Spinal cord (tissue), 9 donors: ENCODE measurements at regions not wholly inside any gene's neighbourhood (a gene's known extent, or its start where the extent isn't known, plus 50 kb on each side); places are given as distances from the start of the nearest gene placed in this dataset.

Experiments used
- DNase-seq, 6 donors: peaks; one replicate each; pipeline versions ENCODE4 v3.0.0 to v3.0.0-alpha.2; 2013 to 2015; ENCODE audit warnings: low spot score in 6 of 6, low read depth in 4 of 6
- H3K27ac ChIP-seq: one replicate; pipeline ENCODE4 v1.5.1; 2013; ENCODE audit warnings: low read depth, low read length, control low read depth
- H3K27me3 ChIP-seq: one replicate; pipeline ENCODE4 v1.6.1; 2013; ENCODE audit warnings: low read length; ENCODE audit not compliant: control insufficient read depth, insufficient read depth
- H3K36me3 ChIP-seq: one replicate; pipeline ENCODE4 v1.6.1; 2013; ENCODE audit warnings: low read length; ENCODE audit not compliant: control insufficient read depth, insufficient read depth
- H3K4me1 ChIP-seq: one replicate; pipeline ENCODE4 v1.6.1; 2013; ENCODE audit warnings: low read length; ENCODE audit not compliant: control insufficient read depth, insufficient read depth
- H3K4me3 ChIP-seq: one replicate; pipeline ENCODE4 v1.5.1; 2013; ENCODE audit warnings: low read depth, low read length, control low read depth
- H3K9me3 ChIP-seq: one replicate; pipeline ENCODE4 v1.6.1; 2013; ENCODE audit warnings: low read length; ENCODE audit not compliant: control insufficient read depth, insufficient read depth
- WGBS: methylation state at CpG from one replicate; pipeline ENCODE4 v1.1.5; 2013; ENCODE audit warnings: missing lambda C conversion rate; ENCODE audit not compliant: insufficient coverage; 5-methylcytosine and 5-hydroxymethylcytosine counted together
- donor health status: healthy.

DNA sequence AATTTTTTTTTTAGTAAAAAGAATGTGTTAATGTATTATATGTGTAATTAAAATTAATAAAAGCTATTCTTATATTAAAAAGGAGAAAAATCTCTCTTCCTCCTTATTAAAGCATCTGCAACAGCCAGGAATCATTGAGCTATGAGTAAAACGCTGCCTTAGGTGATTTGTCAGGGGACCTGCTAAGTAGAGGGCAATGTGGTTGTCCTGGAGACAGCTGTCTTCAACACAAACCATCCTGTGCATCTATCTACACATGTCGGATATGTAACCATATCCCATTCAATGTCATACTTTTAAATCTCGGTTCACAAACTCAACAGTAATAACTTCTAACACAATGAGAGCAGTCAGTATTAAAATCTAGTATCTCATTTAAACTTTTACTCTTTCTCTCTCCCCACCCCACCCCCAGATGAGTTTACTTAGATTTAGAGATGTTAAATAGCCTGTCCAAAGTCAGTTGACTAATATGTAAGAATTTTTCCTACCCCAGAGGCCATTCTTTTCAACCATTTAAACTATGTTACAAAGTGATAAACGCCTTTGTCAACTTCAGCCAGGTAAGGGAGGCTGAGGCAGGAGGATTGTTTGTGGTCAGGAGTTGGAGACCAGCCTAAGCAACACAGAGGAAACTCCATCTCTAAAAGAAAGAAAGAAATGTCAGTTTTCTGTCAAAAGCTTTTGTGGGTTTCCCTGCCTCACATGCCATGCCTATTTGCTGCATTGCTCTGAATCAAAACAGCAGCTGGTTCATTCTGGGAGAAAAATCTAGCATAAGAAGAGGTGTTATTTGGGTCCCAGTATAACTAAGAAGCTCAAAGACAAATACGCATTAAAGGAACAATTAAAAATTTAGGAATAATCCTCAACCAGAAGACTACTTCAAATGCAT, 413.7 kb upstream of the CCDC196 start:
- Histone ChIP-seq H3K4me1 (peaks cover 14% of the 10 kb centered on the region), H3K27ac (no peak overlapping the region), H3K36me3 (no peaks in the 10 kb centered on the region), H3K4me3 (no peak overlapping the region), H3K27me3 (no peaks in the 10 kb centered on the region), H3K9me3 (no peaks in the 10 kb centered on the region)
- DNase-seq: no peak
- 60% methylated on average over 1 of the region's 5 CpGs for WGBS

DNA sequence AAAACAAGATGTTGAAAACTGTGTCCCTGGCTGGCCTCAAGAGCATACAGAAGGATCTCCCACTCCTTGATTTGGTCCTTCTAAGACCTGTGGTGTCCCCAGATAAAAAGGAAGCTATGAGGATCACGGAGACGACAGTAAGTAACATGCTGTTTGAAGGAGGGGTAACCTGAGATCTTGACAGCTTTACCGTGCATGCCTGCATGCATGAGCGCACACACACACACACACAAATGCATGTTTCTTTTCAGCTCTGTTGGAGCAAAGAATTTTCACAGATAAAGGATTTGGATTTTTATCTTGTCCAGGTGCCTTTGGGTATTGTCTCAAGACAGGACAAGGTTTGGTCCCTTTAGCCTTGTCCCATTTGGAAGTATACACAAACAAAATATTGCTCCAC, 411.6 kb upstream of the CCDC196 start:
- no peaks in the 10 kb centered on the region for H3K9me3 ChIP-seq
- peaks cover 10% of the 10 kb centered on the region for H3K4me1 ChIP-seq
- no peaks in the 10 kb centered on the region for H3K27me3 ChIP-seq
- no peak overlapping the region for H3K4me3 ChIP-seq
- no peaks in the 10 kb centered on the region for H3K36me3 ChIP-seq
- DNase-seq: peak in 1 of 6 donors; percentile 12
- H3K27ac ChIP-seq: no peak overlapping the region
- no CpG with 5 or more reads among the region's 4 CpGs for WGBS

DNA sequence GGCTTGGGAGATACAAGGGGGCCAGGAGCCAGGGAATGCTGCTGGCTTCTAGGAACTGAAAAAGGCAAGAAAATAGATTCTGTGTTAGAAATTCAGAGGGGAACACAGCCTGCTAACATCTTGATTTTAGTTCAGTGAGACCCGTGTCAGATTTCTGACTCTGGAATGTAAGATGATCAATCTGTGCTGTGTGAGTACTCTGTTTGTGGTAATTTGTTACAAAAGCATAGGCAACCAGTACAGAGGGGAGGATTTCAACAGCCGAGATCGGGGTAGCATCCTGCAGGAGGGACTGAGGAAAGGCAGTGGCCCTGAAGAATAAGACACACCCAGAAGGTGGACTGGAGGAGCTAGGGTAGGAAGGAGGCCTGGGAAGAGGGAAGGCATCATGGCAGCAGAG, 410.0 kb upstream of the CCDC196 start:
- Histone ChIP-seq H3K9me3 (no peaks in the 10 kb centered on the region), H3K27me3 (no peaks in the 10 kb centered on the region), H3K4me3 (no peak overlapping the region), H3K36me3 (no peaks in the 10 kb centered on the region), H3K4me1 (peaks cover 3% of the 10 kb centered on the region), H3K27ac (no peak overlapping the region)
- 44% methylated on average over 3 of the region's 3 CpGs for WGBS
- DNase-seq: no peak

DNA sequence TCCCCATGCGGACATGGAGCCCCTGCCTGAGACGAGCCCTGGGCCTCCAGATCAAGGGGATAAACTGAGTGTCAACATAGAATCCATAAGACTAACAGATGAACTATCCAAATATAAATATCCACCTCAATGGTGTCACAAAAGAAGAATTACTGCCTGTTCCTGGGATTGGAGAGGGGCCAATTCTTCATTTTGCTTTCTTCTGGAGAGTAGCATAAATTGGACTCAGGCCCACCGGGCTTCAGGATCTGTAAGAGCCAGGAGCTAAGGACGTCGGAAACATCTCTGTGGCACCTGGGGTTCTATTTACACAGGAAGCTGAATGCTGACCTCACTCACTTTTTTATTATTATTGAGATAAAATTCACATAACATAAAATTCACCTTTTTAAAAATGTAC, 408.2 kb upstream of the CCDC196 start:
- DNase-seq: peak in 2 of 6 donors; percentile 31 to 40
- WGBS: no CpG with 5 or more reads among the region's 5 CpGs
- H3K4me1 ChIP-seq: peaks cover 7% of the 10 kb centered on the region
- no peaks in the 10 kb centered on the region for H3K36me3 ChIP-seq
- H3K27ac ChIP-seq: no peak overlapping the region
- no peak overlapping the region for H3K4me3 ChIP-seq
- H3K9me3 ChIP-seq: no peaks in the 10 kb centered on the region
- H3K27me3 ChIP-seq: no peaks in the 10 kb centered on the region

DNA sequence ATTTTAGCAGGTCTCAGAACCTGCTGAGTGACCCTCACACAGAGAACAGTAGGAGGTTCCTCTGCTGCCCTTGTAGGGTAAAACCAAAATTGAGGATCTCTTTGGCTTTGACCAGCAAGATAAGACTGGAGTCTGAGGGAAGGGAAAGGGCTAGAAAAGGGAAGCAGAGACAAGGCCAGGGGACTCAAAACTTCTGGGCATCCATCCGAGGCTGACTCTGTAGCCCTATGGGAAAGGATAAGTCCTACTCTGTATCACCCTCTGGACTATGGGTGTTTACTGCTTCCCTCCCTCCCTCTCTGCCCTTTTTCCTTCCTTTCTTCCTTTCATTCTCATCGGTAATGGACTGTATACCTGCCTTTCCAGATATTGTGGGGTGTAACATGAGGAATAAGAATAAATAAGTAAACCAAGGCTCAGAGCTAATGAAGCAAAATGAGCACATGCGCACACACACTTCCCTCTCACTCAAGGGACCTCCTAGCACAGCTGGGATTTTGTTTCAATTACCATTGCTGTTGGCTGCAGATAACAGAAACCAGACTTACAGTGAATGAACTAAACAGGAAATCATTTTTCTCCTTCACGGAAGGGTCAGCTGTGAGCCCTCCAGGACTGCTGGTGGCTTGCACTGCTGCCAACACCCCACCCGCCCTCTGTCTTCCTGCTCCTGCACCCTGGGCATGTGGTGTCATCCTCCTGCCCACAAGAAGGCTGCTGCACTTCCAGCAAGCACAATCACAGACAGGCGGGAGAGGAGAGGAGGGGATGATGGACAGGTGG, 404.4 kb upstream of the CCDC196 start:
- Histone ChIP-seq H3K36me3 (no peaks in the 10 kb centered on the region), H3K27me3 (no peaks in the 10 kb centered on the region), H3K4me3 (no peak overlapping the region), H3K27ac (no peak overlapping the region), H3K9me3 (no peaks in the 10 kb centered on the region), H3K4me1 (peaks cover 4% of the 10 kb centered on the region)
- WGBS: 52% methylated on average over 4 of the region's 6 CpGs
- peak in 1 of 6 donors; percentile 71 for DNase-seq

DNA sequence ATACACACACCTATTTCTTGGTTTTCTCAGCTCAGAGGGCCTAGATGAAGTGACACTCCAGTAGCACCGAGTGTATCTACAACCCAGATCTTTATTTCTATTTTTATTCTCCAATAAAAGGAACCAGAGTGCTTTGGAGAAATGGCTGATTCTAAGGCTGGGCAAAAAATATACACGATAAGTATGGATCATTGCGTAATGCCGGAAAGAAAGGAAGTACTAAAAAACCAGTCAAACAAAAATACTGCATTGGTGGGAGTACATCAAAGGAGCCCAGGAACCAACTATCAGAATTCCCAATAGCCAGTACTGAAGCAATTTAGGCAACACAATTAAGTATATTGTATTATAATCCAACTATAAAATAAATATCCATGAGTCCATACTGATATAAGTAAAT, 400.9 kb upstream of the CCDC196 start:
- Histone ChIP-seq H3K27me3 (no peaks in the 10 kb centered on the region), H3K4me1 (peaks cover 4% of the 10 kb centered on the region), H3K36me3 (no peaks in the 10 kb centered on the region), H3K27ac (no peak overlapping the region), H3K9me3 (no peaks in the 10 kb centered on the region), H3K4me3 (no peak overlapping the region)
- DNase-seq: no peak
- no CpG with 5 or more reads among the region's 4 CpGs for WGBS

DNA sequence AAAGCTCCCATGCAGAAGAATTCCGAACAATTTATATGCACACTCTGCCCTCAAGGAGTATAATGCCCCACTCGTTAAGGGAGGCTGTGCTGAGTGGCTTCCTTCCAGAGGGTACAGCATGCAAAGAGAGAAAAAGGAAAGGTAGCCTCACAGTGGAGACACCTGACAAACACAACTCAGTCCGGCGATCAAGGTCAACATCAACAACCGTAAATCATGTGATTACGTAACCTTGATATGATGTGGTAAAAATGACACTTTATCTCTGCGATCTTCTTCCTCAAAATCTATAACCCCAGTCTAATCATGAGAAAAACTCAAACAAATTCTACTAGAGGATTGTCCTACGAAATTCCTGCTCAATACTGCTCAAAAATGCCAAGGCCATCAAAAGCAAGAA, 400.5 kb upstream of the CCDC196 start:
- Histone ChIP-seq H3K27me3 (no peaks in the 10 kb centered on the region), H3K4me1 (peaks cover 4% of the 10 kb centered on the region), H3K4me3 (no peak overlapping the region), H3K9me3 (no peaks in the 10 kb centered on the region), H3K36me3 (no peaks in the 10 kb centered on the region), H3K27ac (no peak overlapping the region)
- WGBS: 83% methylated on average over 1 of the region's 8 CpGs
- no peak for DNase-seq

DNA sequence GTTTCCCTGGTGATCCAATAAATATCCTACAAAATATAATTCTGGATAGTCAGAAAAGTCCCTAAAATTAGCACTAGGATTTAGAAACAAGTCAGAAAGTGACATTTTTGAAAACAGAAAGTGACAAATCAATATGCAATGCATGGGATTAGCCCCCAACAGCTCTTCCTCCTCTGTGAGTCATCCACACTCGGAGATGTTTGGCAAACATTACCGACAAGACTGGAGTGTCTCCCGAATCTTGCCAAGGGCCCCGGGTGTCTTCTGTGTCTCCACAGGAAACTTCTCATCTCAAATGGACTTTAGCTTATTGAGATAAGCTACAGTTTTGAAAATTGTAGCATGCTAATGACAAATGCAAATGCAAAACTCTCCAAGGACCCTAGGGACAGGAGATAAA, 398.9 kb upstream of the CCDC196 start:
- H3K27ac ChIP-seq: no peak overlapping the region
- no peak for DNase-seq
- H3K9me3 ChIP-seq: no peaks in the 10 kb centered on the region
- peaks cover under 1% of the 10 kb centered on the region for H3K4me1 ChIP-seq
- WGBS: 93% methylated on average over 2 of the region's 4 CpGs
- H3K27me3 ChIP-seq: no peaks in the 10 kb centered on the region
- no peaks in the 10 kb centered on the region for H3K36me3 ChIP-seq
- no peak overlapping the region for H3K4me3 ChIP-seq

DNA sequence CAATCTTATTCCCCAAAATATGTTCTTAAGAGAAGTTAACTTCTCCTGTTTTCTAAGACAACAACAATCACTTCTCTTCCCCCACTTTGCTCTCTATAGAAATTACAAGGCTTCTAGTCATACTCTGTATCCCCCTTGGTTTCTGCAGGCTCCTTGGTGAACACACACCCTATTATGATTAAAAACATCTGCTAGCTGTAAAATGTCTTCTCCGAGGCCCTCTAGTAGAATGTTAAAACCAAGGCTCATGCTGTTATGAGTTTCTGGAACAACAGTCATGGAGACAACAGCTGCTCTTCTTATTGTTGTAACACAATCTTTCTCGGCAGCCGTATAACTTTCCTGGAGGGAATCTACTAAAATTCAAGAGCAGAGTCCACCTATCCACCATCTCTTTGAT, 397.5 kb upstream of the CCDC196 start:
- Histone ChIP-seq H3K9me3 (no peaks in the 10 kb centered on the region), H3K36me3 (peaks cover 1% of the 10 kb centered on the region), H3K4me1 (no peaks in the 10 kb centered on the region), H3K27ac (peak overlapping the region; percentile 27), H3K27me3 (no peaks in the 10 kb centered on the region), H3K4me3 (no peak overlapping the region)
- WGBS: 50% methylated on average over 3 of the region's 3 CpGs
- DNase-seq: peak in 2 of 6 donors; percentile 43 to 65
